ENCODE measurements at regions not wholly inside any gene's neighbourhood (a gene's known extent, or its start where the extent isn't known, plus 50 kb on each side); places are given as distances from the start of the nearest gene placed in this dataset.

GRCh38 chr4:111652236-111652635, 493.0 kb upstream of the FAM241A start:
- no peak overlapping the region for H3K4me3 ChIP-seq
- H3K9me3 ChIP-seq (replicated peaks; ENCODE audit: control insufficient read depth, insufficient read depth, low read length), result no peaks in the 10 kb centered on the region
- CTCF ChIA-PET, result interaction anchor here (0.9 kb wide), 1 partner anchor 285 kb away, joined by 5 read pairs; no protein-coding TSS in a partner anchor
- no peaks in the 10 kb centered on the region for H3K79me2 ChIP-seq (ENCODE audit: control insufficient read depth, insufficient read depth, low read length)
- no peaks in the 10 kb centered on the region for H4K20me1 ChIP-seq (ENCODE audit: control insufficient read depth, insufficient read depth)
- H3K27ac ChIP-seq (ENCODE audit: control insufficient read depth, insufficient read depth), result no peak overlapping the region
- RAD21 ChIA-PET (ENCODE audit: unreplicated experiment), result no interaction called here
- TF ChIP-seq TCF7 (IDR thresholded peaks at IDR 0.05; ENCODE audit: borderline replicate concordance), result no peak
- no peak for TF ChIP-seq KDM1A (IDR thresholded peaks at IDR 0.05; ENCODE audit: borderline replicate concordance)
- TF ChIP-seq HDAC6 (IDR thresholded peaks at IDR 0.05; ENCODE audit: unreplicated experiment), result no peak
- TF ChIP-seq YBX1 (IDR thresholded peaks at IDR 0.05), result no peak
- TF ChIP-seq, protein P1, sequence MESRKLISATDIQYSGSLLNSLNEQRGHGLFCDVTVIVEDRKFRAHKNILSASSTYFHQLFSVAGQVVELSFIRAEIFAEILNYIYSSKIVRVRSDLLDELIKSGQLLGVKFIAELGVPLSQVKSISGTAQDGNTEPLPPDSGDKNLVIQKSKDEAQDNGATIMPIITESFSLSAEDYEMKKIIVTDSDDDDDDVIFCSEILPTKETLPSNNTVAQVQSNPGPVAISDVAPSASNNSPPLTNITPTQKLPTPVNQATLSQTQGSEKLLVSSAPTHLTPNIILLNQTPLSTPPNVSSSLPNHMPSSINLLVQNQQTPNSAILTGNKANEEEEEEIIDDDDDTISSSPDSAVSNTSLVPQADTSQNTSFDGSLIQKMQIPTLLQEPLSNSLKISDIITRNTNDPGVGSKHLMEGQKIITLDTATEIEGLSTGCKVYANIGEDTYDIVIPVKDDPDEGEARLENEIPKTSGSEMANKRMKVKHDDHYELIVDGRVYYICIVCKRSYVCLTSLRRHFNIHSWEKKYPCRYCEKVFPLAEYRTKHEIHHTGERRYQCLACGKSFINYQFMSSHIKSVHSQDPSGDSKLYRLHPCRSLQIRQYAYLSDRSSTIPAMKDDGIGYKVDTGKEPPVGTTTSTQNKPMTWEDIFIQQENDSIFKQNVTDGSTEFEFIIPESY (IDR thresholded peaks at IDR 0.05), result no peak
- TF ChIP-seq, protein P2, sequence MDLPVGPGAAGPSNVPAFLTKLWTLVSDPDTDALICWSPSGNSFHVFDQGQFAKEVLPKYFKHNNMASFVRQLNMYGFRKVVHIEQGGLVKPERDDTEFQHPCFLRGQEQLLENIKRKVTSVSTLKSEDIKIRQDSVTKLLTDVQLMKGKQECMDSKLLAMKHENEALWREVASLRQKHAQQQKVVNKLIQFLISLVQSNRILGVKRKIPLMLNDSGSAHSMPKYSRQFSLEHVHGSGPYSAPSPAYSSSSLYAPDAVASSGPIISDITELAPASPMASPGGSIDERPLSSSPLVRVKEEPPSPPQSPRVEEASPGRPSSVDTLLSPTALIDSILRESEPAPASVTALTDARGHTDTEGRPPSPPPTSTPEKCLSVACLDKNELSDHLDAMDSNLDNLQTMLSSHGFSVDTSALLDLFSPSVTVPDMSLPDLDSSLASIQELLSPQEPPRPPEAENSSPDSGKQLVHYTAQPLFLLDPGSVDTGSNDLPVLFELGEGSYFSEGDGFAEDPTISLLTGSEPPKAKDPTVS (IDR thresholded peaks at IDR 0.05; ENCODE audit: low read depth, low read length), result no peak
- SMC1A ChIA-PET (ENCODE audit: uncharacterized antibody, unreplicated experiment), result interaction anchor here (0.8 kb wide), 1 partner anchor 11 kb away, joined by 3 read pairs; no protein-coding TSS in a partner anchor
- no TSS peak for BruUV-seq (replicated peaks)
- intact Hi-C loops (cut with micrococcal nuclease; ENCODE audit: unreplicated experiment) (no loop called here), in situ Hi-C loops (cut with MboI) (no loop called here)
- ATAC-seq, result no peak
- H3K9ac ChIP-seq (ENCODE audit: control insufficient read depth, insufficient read depth, low read length), result no peak overlapping the region
- WGBS (ENCODE audit: insufficient coverage, insufficient replicate concordance, low lambda C conversion rate, missing lambda C conversion rate), result 5% methylated on average over 5 of the region's 5 CpGs
- POLR2A ChIA-PET, result no interaction called here
- no peak overlapping the region for H2AFZ ChIP-seq (ENCODE audit: control insufficient read depth, low read depth, low read length)
- DNase-seq (ENCODE audit: low read depth, low spot score), result no peak
- no peak for FAIRE-seq
- no peaks in the 10 kb centered on the region for H3K36me3 ChIP-seq (ENCODE audit: control insufficient read depth in 2 of 2, insufficient read depth in 2 of 2, low read length in 1 of 2)
- no peak overlapping the region for H3K4me2 ChIP-seq (ENCODE audit: control insufficient read depth, insufficient read depth)
- no peaks in the 10 kb centered on the region for H3K4me1 ChIP-seq (ENCODE audit: control insufficient read depth, insufficient read depth, low read length)
- no peaks in the 10 kb centered on the region for H3K27me3 ChIP-seq (replicated peaks in 1 of 2; ENCODE audit: control insufficient read depth in 2 of 2, insufficient read depth in 2 of 2, low read length in 1 of 2)
